H9 (cell line): ENCODE measurements at regions not wholly inside any gene's neighbourhood (a gene's known extent, or its start where the extent isn't known, plus 50 kb on each side); places are given as distances from the start of the nearest gene placed in this dataset.

Experiments used
- DNase-seq: peaks from one replicate; pipeline ENCODE4 v3.0.0-alpha.2; 2017
- H2AFZ ChIP-seq: one replicate; pipeline ENCODE4 v1.6.1; 2013; ENCODE audit warnings: mild to moderate bottlenecking, low read length, control low read depth, moderate library complexity
- H2AK5ac ChIP-seq: 2 replicates; pipeline ENCODE4 v1.6.1; 2013; ENCODE audit warnings: low read length, control low read depth, mixed read lengths; ENCODE audit not compliant: insufficient read length
- H2BK120ac ChIP-seq: one replicate; pipeline ENCODE4 v1.6.1; 2013; ENCODE audit warnings: low read depth, mild to moderate bottlenecking, low read length, control low read depth, inconsistent platforms; ENCODE audit not compliant: poor library complexity, severe bottlenecking
- H2BK12ac ChIP-seq: 2 replicates; pipeline ENCODE4 v1.6.1; 2013; ENCODE audit warnings: low read length, control low read depth, mixed read lengths, low read depth; ENCODE audit not compliant: insufficient read length
- H2BK15ac ChIP-seq: 2 replicates; pipeline ENCODE4 v1.6.1; 2013; ENCODE audit warnings: low read depth, low read length, control low read depth
- H2BK20ac ChIP-seq: one replicate; pipeline ENCODE4 v1.6.1; 2013; ENCODE audit warnings: low read depth, mild to moderate bottlenecking, low read length, control low read depth, inconsistent platforms; ENCODE audit not compliant: poor library complexity, severe bottlenecking
- H2BK5ac ChIP-seq: 2 replicates; pipeline ENCODE4 v1.6.1; 2013; ENCODE audit warnings: low read length, control low read depth, mixed read lengths; ENCODE audit not compliant: insufficient read length
- H3K14ac ChIP-seq: 2 replicates; pipeline ENCODE4 v1.6.1; 2013; ENCODE audit warnings: low read length, control low read depth; ENCODE audit not compliant: insufficient read depth
- H3K18ac ChIP-seq: 2 replicates; pipeline ENCODE4 v1.6.1; 2013; ENCODE audit warnings: low read depth, mild to moderate bottlenecking, mixed read lengths, low read length, control low read depth; ENCODE audit not compliant: insufficient read length
- H3K23ac ChIP-seq: 2 replicates; pipeline ENCODE4 v1.6.1; 2013; ENCODE audit warnings: low read length, control low read depth, mixed read lengths, low read depth; ENCODE audit not compliant: insufficient read length
- H3K23me2 ChIP-seq: 2 replicates; pipeline ENCODE4 v1.6.1; 2013; ENCODE audit warnings: low read depth, mild to moderate bottlenecking, mixed read lengths, low read length, control low read depth; ENCODE audit not compliant: insufficient read length, poor library complexity, severe bottlenecking
- H3K27ac ChIP-seq: 2 replicates; pipeline ENCODE4 v1.5.1; 2013; ENCODE audit warnings: low read length, control low read depth, mixed read lengths, low read depth; ENCODE audit not compliant: insufficient read length
- H3K27me3 ChIP-seq: 2 replicates; pipeline ENCODE4 v1.6.1; 2013; ENCODE audit warnings: low read length, control low read depth, inconsistent platforms; ENCODE audit not compliant: insufficient read depth
- H3K4ac ChIP-seq: 2 replicates; pipeline ENCODE4 v1.6.1; 2013; ENCODE audit warnings: low read depth, mild to moderate bottlenecking, control low read depth, inconsistent platforms, low read length, moderate library complexity
- H3K4me1 ChIP-seq: 2 replicates; pipeline ENCODE4 v1.6.1; 2013; ENCODE audit warnings: low read length, control low read depth, inconsistent platforms; ENCODE audit not compliant: insufficient read depth
- H3K4me2 ChIP-seq: 2 replicates; pipeline ENCODE4 v1.6.1; 2013; ENCODE audit warnings: low read length, control low read depth, mixed read lengths; ENCODE audit not compliant: insufficient read length, insufficient read depth
- H3K56ac ChIP-seq: 2 replicates; pipeline ENCODE4 v1.6.1; 2013; ENCODE audit warnings: low read depth, mild to moderate bottlenecking, mixed read lengths, low read length, control low read depth; ENCODE audit not compliant: insufficient read length
- H3K79me1 ChIP-seq: 2 replicates; pipeline ENCODE4 v1.6.1; 2013; ENCODE audit warnings: low read depth, mild to moderate bottlenecking, moderate library complexity, low read length, control low read depth, inconsistent platforms; ENCODE audit not compliant: insufficient read depth, poor library complexity, severe bottlenecking
- H3K79me2 ChIP-seq: 2 replicates; pipeline ENCODE4 v1.6.1; 2013; ENCODE audit warnings: low read length, control low read depth, inconsistent platforms; ENCODE audit not compliant: insufficient read depth
- H3K9ac ChIP-seq: 2 replicates; pipeline ENCODE4 v1.6.1; 2013; ENCODE audit warnings: low read length, control low read depth, mixed read lengths; ENCODE audit not compliant: insufficient read length; ENCODE audit errors: extremely low read depth
- H3K9me3 ChIP-seq: one replicate; pipeline ENCODE4 v1.6.1; 2013; ENCODE audit warnings: low read depth, low read length, inconsistent platforms; ENCODE audit not compliant: control insufficient read depth
- H3T11ph ChIP-seq: one replicate; pipeline ENCODE4 v1.6.1; 2013; ENCODE audit warnings: mild to moderate bottlenecking, low read length, control low read depth, inconsistent platforms
- H4K20me1 ChIP-seq: one replicate; pipeline ENCODE4 v1.6.1; 2013; ENCODE audit not compliant: control insufficient read depth, insufficient read length, insufficient read depth
- H4K5ac ChIP-seq: 2 replicates; pipeline ENCODE4 v1.6.1; 2013; ENCODE audit warnings: low read depth, mild to moderate bottlenecking, mixed read lengths, low read length, control low read depth; ENCODE audit not compliant: insufficient read length
- H4K8ac ChIP-seq: replicated peaks from 2 replicates; pipeline ENCODE4 v1.6.1; 2013; ENCODE audit warnings: low read length, control low read depth, mixed read lengths, low read depth; ENCODE audit not compliant: insufficient read length
- H4K91ac ChIP-seq: 2 replicates; pipeline ENCODE4 v1.6.1; 2013; ENCODE audit warnings: low read depth, mild to moderate bottlenecking, moderate library complexity, mixed read lengths, low read length, control low read depth; ENCODE audit not compliant: insufficient read length
- H3K27ac Mint-ChIP-seq, 3 experiments: 2 replicates in 2 of 3; 3 replicates in 1 of 3; pipeline ENCODE4 v1.8.0; 2020 to 2021; ENCODE audit warnings: mixed read lengths in 3 of 3, mild to moderate bottlenecking in 1 of 3, moderate library complexity in 1 of 3
- H3K27me3 Mint-ChIP-seq: 2 replicates; pipeline ENCODE4 v1.8.0; 2021; ENCODE audit warnings: low read depth, mild to moderate bottlenecking, moderate library complexity, mixed read lengths
- H3K36me3 Mint-ChIP-seq, 3 experiments: 2 replicates in 2 of 3; 3 replicates in 1 of 3; pipeline ENCODE4 v1.8.0; 2020 to 2021; ENCODE audit warnings: low read depth in 3 of 3, mixed read lengths in 3 of 3; ENCODE audit not compliant: insufficient read depth in 1 of 3
- H3K4me1 Mint-ChIP-seq, 2 experiments: 2 replicates each; pipeline ENCODE4 v1.8.0; 2020; ENCODE audit warnings: mixed read lengths in 2 of 2
- H3K4me3 Mint-ChIP-seq, 2 experiments: 2 replicates in 1 of 2; 3 replicates in 1 of 2; pipeline ENCODE4 v1.8.0; 2020 to 2021; ENCODE audit warnings: mild to moderate bottlenecking in 2 of 2, mixed read lengths in 2 of 2, moderate library complexity in 1 of 2
- H3K9me3 Mint-ChIP-seq, 2 experiments: 2 replicates in 1 of 2; 3 replicates in 1 of 2; pipeline ENCODE4 v1.8.0; 2020; ENCODE audit warnings: mild to moderate bottlenecking in 2 of 2, mixed read lengths in 2 of 2, moderate library complexity in 1 of 2
- WGBS: extraction: QIAGEN DNeasy Blood & Tissue Kit; methylation state at CpG from one replicate; pipeline ENCODE4 v1.1.7; 2013; ENCODE audit warnings: missing lambda C conversion rate, low lambda C conversion rate, mixed read lengths; ENCODE audit not compliant: insufficient read length; ENCODE audit errors: extremely low coverage; 5-methylcytosine and 5-hydroxymethylcytosine counted together
- TF ChIP-seq, protein P1 (sequence below): fragments of 200-600 bp; sonication (generic); conservative IDR thresholded peaks from 3 replicates; pipeline ENCODE4 v1.8.0; 2021; ENCODE audit warnings: antibody characterized with exemption, mild to moderate bottlenecking

DNA sequence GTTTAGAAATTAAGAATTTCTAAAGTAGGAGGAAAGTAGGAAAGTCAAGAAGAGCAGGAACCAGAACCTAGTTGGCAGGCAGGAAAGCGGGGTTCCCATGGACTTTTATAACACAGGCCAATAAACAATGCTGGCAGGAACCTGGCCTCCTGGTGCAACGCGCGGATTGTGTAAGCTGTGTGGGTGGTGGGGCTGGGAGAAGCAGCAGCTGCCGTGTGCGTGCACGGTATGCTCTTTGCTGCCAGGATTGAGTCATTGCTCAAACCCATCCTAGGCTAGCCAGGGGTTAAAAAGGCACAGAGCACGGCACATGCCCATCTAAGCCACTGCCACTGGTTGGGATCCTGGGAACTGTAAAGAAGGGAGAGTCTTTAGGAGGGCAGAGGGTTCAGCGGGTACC is 209.9 kb upstream of the RGMA start:
- H3K23me2 ChIP-seq, result no peaks in the 10 kb centered on the region
- WGBS, result no CpG with 5 or more reads among the region's 9 CpGs

More for the DNA sequence above, 209.9 kb upstream of the RGMA start:
- H3K4me1 Mint-ChIP-seq, result peaks cover 16 to 18% of the 10 kb centered on the region in 2 experiments
- H4K91ac ChIP-seq, result no peak overlapping the region
- no peak overlapping the region for H3K4ac ChIP-seq
- no peak overlapping the region for H4K8ac ChIP-seq
- H3K56ac ChIP-seq, result no peak overlapping the region
- DNase-seq, result no peak
- no peak overlapping the region for H3K4me3 Mint-ChIP-seq
- H3K36me3 Mint-ChIP-seq, result no peaks in the 10 kb centered on the region
- no peak overlapping the region for H3K9ac ChIP-seq
- no peaks in the 10 kb centered on the region for H3K27me3 ChIP-seq
- H2AK5ac ChIP-seq, result no peak overlapping the region
- no peak overlapping the region; the same call in 1 of the 2 replicates for H3K14ac ChIP-seq
- H3K23ac ChIP-seq, result no peak overlapping the region
- H2AFZ ChIP-seq, result no peak overlapping the region
- H2BK120ac ChIP-seq, result no peak overlapping the region
- H3K79me2 ChIP-seq, result no peaks in the 10 kb centered on the region
- no peaks in the 10 kb centered on the region for H3K9me3 ChIP-seq
- no peak overlapping the region for H3K27ac ChIP-seq
- H3K4me1 ChIP-seq, result no peaks in the 10 kb centered on the region; the same call in 1 of the 2 replicates
- H3T11ph ChIP-seq, result no peak overlapping the region
- no peaks in the 10 kb centered on the region for H3K79me1 ChIP-seq
- H4K5ac ChIP-seq, result no peak overlapping the region
- no peak overlapping the region for H2BK5ac ChIP-seq
- H3K27ac Mint-ChIP-seq, result no peak overlapping the region
- no peak overlapping the region for H3K18ac ChIP-seq
- H4K20me1 ChIP-seq, result no peaks in the 10 kb centered on the region
- TF ChIP-seq, protein P1, sequence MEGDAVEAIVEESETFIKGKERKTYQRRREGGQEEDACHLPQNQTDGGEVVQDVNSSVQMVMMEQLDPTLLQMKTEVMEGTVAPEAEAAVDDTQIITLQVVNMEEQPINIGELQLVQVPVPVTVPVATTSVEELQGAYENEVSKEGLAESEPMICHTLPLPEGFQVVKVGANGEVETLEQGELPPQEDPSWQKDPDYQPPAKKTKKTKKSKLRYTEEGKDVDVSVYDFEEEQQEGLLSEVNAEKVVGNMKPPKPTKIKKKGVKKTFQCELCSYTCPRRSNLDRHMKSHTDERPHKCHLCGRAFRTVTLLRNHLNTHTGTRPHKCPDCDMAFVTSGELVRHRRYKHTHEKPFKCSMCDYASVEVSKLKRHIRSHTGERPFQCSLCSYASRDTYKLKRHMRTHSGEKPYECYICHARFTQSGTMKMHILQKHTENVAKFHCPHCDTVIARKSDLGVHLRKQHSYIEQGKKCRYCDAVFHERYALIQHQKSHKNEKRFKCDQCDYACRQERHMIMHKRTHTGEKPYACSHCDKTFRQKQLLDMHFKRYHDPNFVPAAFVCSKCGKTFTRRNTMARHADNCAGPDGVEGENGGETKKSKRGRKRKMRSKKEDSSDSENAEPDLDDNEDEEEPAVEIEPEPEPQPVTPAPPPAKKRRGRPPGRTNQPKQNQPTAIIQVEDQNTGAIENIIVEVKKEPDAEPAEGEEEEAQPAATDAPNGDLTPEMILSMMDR, result no peak
- H3K27me3 Mint-ChIP-seq, result peaks cover 4% of the 10 kb centered on the region; the same call in 1 of the 2 replicates
- no peak overlapping the region for H3K4me2 ChIP-seq
- H3K9me3 Mint-ChIP-seq, result no peaks in the 10 kb centered on the region; a peak in 2 of 5 replicates
- no peak overlapping the region for H2BK20ac ChIP-seq
- no peak overlapping the region for H2BK15ac ChIP-seq
- H2BK12ac ChIP-seq, result no peak overlapping the region
